ENCODE measurements at regions not wholly inside any gene's neighbourhood (a gene's known extent, or its start where the extent isn't known, plus 50 kb on each side); places are given as distances from the start of the nearest gene placed in this dataset.
A peak's percentile ranks its signal among the peaks of the same experiment; 100 is the strongest.

DNA sequence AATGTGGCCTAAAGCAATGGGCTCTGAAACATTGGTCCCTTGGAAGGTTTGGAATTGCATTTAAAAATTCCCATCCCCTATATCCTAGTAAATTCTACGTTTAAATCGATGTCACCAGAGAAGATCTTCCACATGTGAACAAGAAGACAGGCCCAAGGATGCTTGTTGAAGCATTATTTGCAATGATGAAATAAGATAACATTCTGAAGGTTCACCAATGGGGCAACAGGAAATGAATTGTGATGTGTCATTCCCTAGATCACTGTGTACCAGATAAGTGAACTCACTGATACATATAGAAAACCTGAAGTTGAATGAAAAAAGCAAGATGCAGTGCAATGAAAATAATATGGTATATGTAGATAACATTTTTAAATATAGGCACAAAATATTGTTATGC is 464.3 kb upstream of the BTBD3 start:
- no peaks in the 10 kb centered on the region for H3K9me3 ChIP-seq
- H3K27ac ChIP-seq = no peak overlapping the region
- H3K36me3 ChIP-seq = no peaks in the 10 kb centered on the region
- H3K4me1 ChIP-seq = peaks cover 0 to 6% (median 0%) of the 10 kb centered on the region in 12 donors
- H3K27me3 ChIP-seq = no peaks in the 10 kb centered on the region
- no peak overlapping the region for H3K4me3 ChIP-seq
- intact Hi-C loops (cut with DNase I) = no loop called here
- WGBS, 4 donors = 88 to 90% (median 89%) methylated on average over 2 of the region's 2 CpGs
- no peak for DNase-seq
- ATAC-seq = no peak
- TF ChIP-seq POLR2A (IDR thresholded peaks at IDR 0.05) = no peak
- TF ChIP-seq, protein P1, sequence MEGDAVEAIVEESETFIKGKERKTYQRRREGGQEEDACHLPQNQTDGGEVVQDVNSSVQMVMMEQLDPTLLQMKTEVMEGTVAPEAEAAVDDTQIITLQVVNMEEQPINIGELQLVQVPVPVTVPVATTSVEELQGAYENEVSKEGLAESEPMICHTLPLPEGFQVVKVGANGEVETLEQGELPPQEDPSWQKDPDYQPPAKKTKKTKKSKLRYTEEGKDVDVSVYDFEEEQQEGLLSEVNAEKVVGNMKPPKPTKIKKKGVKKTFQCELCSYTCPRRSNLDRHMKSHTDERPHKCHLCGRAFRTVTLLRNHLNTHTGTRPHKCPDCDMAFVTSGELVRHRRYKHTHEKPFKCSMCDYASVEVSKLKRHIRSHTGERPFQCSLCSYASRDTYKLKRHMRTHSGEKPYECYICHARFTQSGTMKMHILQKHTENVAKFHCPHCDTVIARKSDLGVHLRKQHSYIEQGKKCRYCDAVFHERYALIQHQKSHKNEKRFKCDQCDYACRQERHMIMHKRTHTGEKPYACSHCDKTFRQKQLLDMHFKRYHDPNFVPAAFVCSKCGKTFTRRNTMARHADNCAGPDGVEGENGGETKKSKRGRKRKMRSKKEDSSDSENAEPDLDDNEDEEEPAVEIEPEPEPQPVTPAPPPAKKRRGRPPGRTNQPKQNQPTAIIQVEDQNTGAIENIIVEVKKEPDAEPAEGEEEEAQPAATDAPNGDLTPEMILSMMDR (IDR thresholded peaks at IDR 0.05) = no peak

DNA sequence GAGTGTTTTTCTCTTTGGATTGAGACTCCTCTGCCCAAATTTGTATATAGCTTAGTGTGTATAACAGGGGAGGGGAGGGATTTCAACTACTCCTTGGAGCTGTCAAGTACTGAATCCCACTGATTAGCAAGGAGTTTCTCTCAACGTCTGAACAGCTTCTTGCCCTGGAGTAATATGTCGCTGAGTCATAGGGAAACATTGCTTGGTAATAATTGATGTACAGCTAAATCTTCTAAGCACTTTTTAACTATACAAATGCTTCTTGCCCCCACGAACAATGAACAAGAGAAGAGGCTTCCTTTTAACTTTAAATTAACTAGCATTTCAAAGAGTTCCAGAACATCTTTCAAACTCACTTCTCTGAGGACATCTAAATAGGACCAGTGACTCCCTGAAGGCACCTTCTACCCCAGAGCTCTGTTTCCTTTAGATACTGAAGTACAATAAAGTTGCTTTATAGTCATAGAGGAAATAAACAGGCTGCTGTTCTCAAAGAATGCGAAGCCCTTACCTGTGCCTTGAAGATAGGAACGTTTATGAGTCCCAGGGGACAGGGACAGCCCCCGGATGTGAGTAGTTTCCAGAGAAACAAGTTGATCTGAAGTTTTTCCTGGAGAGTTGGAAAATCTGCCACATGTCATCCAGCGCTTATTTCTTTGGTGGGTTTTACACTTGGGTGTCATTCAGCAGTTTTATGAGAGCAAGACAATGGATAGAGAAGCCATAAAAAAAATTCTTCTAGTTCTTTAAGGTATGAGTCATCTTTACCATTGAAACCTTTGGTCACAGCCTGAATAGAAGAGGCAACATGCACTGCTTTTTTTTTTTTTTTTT is 462.5 kb upstream of the BTBD3 start:
- ATAC-seq = peak in 2 of 4 donors; percentile 61 to 62
- no peaks in the 10 kb centered on the region for H3K27me3 ChIP-seq
- peak overlapping the region in 2 of 12 donors; percentile 39 to 47 for H3K27ac ChIP-seq
- peaks cover 0 to 6% (median 0%) of the 10 kb centered on the region in 12 donors for H3K4me1 ChIP-seq
- peak in 1 of 5 donors; percentile 35 for DNase-seq
- H3K36me3 ChIP-seq = no peaks in the 10 kb centered on the region
- no peak overlapping the region for H3K4me3 ChIP-seq
- intact Hi-C loops (cut with DNase I) = no loop called here
- TF ChIP-seq POLR2A (IDR thresholded peaks at IDR 0.05) = no peak
- TF ChIP-seq, protein P1 (IDR thresholded peaks at IDR 0.05) = no peak
- no peaks in the 10 kb centered on the region for H3K9me3 ChIP-seq
- 39 to 49% (median 45%) methylated on average over 7 of the region's 7 CpGs for WGBS, 4 donors

DNA sequence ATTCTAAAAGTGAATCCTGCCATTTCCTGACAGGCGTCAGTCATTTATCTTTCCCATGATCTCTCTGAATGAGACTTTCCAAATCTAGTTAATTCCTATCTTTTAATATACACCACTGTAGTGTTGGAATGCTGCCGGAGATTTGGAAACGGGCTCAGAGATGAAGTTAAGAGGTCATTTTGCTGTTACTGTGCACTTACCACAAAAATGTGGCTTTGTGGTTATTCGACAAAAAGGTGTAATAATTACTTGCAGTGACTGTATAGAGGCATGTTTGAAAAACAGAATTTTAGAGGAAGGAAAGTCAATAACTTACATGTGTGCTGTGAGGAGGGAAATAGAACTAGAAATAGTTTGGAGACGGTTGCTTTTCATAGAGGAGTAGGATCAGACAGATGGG is 460.2 kb upstream of the BTBD3 start:
- Histone ChIP-seq H3K4me3 (no peak overlapping the region), H3K27ac (no peak overlapping the region), H3K27me3 (no peaks in the 10 kb centered on the region), H3K4me1 (peaks cover 0 to 6% (median 0%) of the 10 kb centered on the region in 12 donors), H3K36me3 (no peaks in the 10 kb centered on the region), H3K9me3 (no peaks in the 10 kb centered on the region)
- no peak for TF ChIP-seq POLR2A (IDR thresholded peaks at IDR 0.05)
- TF ChIP-seq, protein P1 (IDR thresholded peaks at IDR 0.05) = no peak
- 76 to 89% (median 86%) methylated on average over 5 of the region's 5 CpGs for WGBS, 4 donors
- ATAC-seq = no peak
- intact Hi-C loops (cut with DNase I) = no loop called here
- no peak for DNase-seq

DNA sequence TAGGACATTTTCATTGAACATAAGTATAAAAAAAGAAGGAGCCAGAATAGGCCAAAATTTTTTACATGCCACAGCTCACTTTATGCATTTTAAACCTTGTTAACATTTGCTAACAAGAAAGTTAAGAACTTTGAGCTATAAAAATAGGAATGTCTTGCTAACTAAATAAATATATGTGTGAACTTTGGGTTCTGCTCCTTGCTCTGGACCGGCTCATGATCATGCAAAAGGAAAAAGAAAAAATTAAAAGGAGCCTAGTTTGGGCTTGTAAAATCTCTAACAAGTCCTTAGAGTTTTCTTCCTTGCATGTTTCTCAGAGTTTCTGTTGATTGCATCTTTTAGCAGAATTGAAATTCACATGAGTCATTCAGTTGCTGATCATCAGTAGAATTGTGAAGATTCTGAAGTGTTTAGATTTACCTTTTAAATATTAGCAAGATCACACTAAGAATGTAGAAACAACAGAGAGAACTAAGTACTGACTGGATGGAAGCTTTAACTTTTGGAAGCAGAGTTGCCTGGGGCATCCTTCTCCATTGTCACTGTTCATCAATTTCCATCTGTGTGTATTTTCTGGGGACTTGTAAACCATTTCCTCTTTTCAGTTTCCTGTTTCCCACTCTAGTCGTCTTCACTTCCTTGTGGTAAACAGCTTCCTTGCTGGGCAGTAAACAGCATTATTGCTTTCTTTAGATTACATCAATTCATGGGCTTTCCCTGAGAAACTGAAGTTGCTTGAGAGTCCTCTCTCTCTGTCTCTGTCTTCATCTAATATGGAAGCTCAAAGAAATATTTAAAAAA is 458.4 kb upstream of the BTBD3 start:
- TF ChIP-seq POLR2A (IDR thresholded peaks at IDR 0.05) = no peak
- TF ChIP-seq, protein P1 (IDR thresholded peaks at IDR 0.05) = no peak
- H3K4me1 ChIP-seq = peaks cover 0 to 4% (median 0%) of the 10 kb centered on the region in 12 donors
- 50 to 58% (median 55%) methylated on average over 2 of the region's 2 CpGs for WGBS, 4 donors
- ATAC-seq (no peak), DNase-seq (no peak)
- no peaks in the 10 kb centered on the region for H3K36me3 ChIP-seq
- H3K9me3 ChIP-seq = peaks cover 0 to 3% (median 0%) of the 10 kb centered on the region in 12 donors
- no peak overlapping the region for H3K27ac ChIP-seq
- no peak overlapping the region for H3K4me3 ChIP-seq
- H3K27me3 ChIP-seq = no peaks in the 10 kb centered on the region
- intact Hi-C loops (cut with DNase I) = no loop called here
